AG04450 (cell line): ENCODE measurements at regions not wholly inside any gene's neighbourhood (a gene's known extent, or its start where the extent isn't known, plus 50 kb on each side); places are given as distances from the start of the nearest gene placed in this dataset.

ENCODE experiments used
- CTCF ChIA-PET: fragments of 300-600, 350-600 bp; formaldehyde crosslinking; extraction: SDS; loops from one replicate; lab custom pipeline; 2022; ENCODE audit warnings: antibody characterized with exemption, inconsistent platforms; lab: Charles Lee
- POLR2A ChIA-PET: fragments of 350-600 bp; formaldehyde crosslinking; extraction: SDS; loops from one replicate; lab custom pipeline; 2021; ENCODE audit warnings: antibody characterized with exemption, inconsistent platforms; lab: Yijun Ruan, JAX
- DNase-seq: peaks from one replicate; pipeline ENCODE4 v3.0.0-alpha.2; 2011; ENCODE audit warnings: low read depth, low spot score
- H3K27ac ChIP-seq: one replicate; pipeline ENCODE4 v1.5.1; 2012; ENCODE audit warnings: low read depth, low read length, control low read depth
- H3K27me3 ChIP-seq: one replicate; pipeline ENCODE4 v1.6.0; 2012; ENCODE audit warnings: low read length; ENCODE audit not compliant: control insufficient read depth, insufficient read depth
- H3K4me3 ChIP-seq: 2 replicates; pipeline ENCODE4 v1.5.1; 2011; ENCODE audit warnings: mild to moderate bottlenecking, low read depth, low read length, control low read depth
- H3K9me3 ChIP-seq: 2 replicates; pipeline ENCODE4 v1.5.1; 2012; ENCODE audit warnings: low read length; ENCODE audit not compliant: control insufficient read depth, insufficient read depth
- TF ChIP-seq, protein P1 (sequence below): IDR thresholded peaks from 2 replicates; pipeline ENCODE4 v1.5.1; 2011; ENCODE audit warnings: low read depth, low read length, control low read depth, inconsistent platforms

DNA sequence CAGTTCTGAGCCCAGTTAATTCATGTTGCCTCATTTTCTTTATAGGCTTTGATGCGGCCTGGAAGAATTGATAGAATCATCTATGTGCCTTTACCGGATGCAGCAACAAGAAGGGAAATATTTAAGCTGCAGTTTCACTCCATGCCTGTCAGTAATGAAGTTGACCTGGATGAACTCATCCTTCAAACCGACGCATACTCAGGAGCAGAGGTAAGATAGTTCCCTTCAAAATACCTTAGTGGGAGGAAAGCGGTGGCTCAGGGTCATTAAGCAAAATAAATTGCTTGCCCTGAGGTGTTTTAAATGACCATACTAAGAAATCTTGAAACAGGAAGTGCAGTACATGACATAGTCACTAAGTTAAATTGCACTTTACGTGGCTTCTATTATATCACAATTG lies 140.6 kb upstream of the SPRY1 start:
- no peak for DNase-seq
- Histone ChIP-seq H3K27ac (no peak overlapping the region), H3K27me3 (no peaks in the 10 kb centered on the region), H3K4me3 (no peak overlapping the region), H3K9me3 (no peaks in the 10 kb centered on the region)
- ChIA-PET POLR2A (no interaction called here), CTCF (no interaction called here)
- TF ChIP-seq, protein P1, sequence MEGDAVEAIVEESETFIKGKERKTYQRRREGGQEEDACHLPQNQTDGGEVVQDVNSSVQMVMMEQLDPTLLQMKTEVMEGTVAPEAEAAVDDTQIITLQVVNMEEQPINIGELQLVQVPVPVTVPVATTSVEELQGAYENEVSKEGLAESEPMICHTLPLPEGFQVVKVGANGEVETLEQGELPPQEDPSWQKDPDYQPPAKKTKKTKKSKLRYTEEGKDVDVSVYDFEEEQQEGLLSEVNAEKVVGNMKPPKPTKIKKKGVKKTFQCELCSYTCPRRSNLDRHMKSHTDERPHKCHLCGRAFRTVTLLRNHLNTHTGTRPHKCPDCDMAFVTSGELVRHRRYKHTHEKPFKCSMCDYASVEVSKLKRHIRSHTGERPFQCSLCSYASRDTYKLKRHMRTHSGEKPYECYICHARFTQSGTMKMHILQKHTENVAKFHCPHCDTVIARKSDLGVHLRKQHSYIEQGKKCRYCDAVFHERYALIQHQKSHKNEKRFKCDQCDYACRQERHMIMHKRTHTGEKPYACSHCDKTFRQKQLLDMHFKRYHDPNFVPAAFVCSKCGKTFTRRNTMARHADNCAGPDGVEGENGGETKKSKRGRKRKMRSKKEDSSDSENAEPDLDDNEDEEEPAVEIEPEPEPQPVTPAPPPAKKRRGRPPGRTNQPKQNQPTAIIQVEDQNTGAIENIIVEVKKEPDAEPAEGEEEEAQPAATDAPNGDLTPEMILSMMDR, result no peak

DNA sequence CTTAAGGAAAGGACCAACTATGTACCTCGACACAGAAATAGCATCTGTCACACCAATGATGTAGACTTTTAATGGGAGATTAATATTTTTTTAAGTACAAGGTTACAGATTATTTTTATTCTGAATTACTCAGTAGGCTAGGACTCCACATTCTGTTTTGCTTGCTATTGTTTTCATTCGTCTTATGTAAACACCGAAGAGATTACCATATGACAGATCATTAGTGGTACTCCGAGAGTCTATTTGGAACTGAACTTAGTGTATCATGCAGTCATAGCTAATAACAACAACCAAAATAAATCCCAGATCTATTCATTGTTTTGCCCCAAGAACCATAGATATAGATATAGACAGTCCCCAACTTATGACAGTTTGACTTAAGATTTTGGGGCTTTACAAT lies 139.7 kb upstream of the SPRY1 start:
- Histone ChIP-seq H3K9me3 (no peaks in the 10 kb centered on the region), H3K27ac (no peak overlapping the region), H3K27me3 (no peaks in the 10 kb centered on the region), H3K4me3 (no peak overlapping the region)
- CTCF ChIA-PET, result no interaction called here
- TF ChIP-seq, protein P1, result no peak
- DNase-seq, result no peak
- POLR2A ChIA-PET, result no interaction called here

DNA sequence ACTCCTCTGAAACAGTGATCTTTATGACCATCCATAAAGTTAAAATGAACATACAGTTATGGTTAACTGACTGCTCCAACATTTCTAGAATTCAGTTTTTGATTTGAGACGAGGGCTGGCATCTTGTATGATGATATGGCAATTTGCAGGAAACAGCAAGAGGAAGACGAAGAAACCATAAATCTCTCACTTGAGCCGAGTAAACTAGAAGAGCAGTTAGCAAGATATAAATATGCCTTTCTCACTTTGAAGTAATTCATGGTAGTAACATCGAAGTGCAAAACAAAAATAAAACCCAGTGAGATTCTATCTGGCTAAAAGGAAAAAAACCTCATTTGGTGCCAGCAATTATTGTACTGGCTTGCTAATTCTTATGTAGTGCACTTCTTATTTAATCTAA lies 139.0 kb upstream of the SPRY1 start:
- no peak for DNase-seq
- Histone ChIP-seq H3K27ac (no peak overlapping the region), H3K27me3 (no peaks in the 10 kb centered on the region), H3K9me3 (no peaks in the 10 kb centered on the region), H3K4me3 (no peak overlapping the region)
- TF ChIP-seq, protein P1, result no peak
- ChIA-PET POLR2A (no interaction called here), CTCF (no interaction called here)

DNA sequence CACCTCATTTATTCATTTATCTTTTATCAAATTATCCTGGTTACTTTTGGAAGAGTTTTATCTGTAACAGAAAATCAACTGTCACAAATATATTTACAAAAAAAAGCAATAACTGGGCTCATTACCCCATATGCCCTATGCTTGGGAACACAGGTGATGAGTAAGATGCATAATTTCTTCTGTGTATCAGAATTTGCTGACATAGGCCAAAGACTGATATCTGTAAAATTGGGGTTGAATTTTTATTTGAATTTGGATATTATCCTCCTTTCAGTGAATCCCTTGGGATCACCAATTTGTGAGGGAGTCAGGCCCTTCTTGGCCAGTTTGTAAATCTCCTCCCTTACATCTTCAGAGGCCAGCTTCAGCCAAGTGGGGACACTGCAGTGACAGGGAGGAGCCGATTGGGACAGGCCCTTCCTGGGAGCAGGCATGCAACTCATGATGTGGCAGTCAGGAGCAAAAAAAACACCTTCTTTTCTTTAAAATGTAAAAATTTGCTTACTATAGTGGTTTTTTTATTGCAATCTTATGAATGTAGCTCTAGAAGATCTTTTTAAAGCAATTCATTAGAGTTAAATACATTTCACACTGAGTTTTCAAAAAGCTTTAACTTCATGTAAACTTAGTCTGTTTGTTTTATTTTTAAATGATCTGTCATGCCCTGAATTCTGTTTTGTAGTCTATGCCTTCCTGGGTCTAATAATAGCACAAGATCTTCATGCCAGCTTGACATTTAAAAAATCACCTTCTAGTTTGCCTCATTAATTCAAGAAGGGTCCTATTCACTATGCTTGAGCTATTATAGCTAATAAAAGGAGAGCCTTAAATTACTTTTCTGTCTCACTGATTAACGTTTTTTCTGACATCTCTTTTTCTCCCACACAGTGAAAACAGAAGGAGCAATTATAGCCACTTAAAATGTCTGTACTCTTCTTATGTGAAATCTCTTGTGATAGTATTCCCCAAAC lies 136.6 kb upstream of the SPRY1 start:
- TF ChIP-seq, protein P1, result no peak
- Histone ChIP-seq H3K27ac (no peak overlapping the region), H3K4me3 (no peak overlapping the region), H3K27me3 (no peaks in the 10 kb centered on the region), H3K9me3 (no peaks in the 10 kb centered on the region)
- CTCF ChIA-PET, result interaction anchor here (1.5 kb wide), 1 partner anchor 131 kb away, joined by 6 read pairs; no protein-coding TSS in a partner anchor
- POLR2A ChIA-PET, result no interaction called here
- no peak for DNase-seq

DNA sequence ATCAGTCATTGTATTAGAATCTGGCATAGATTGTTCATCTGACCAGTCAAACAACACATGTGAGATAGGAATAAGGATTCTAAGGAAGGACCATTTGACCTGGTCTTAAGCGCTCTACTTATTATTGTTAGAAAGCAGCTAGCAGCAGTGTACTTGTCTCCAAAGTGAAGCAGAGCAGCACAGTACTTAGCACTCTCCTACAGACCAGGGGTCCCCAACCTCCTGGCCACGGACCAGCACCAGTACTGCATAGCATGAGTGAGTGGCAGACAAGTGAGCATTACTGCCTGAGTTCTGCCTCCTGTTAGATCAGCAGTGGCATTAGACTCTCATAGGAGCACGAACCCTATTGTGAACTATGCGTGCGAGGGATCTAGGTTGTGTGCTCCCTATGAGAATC lies 135.9 kb upstream of the SPRY1 start:
- DNase-seq, result no peak
- Histone ChIP-seq H3K27ac (no peak overlapping the region), H3K9me3 (no peaks in the 10 kb centered on the region), H3K4me3 (no peak overlapping the region), H3K27me3 (no peaks in the 10 kb centered on the region)
- TF ChIP-seq, protein P1, result no peak
- ChIA-PET CTCF (no interaction called here), POLR2A (no interaction called here)
